ENCODE measurements at regions not wholly inside any gene's neighbourhood (a gene's known extent, or its start where the extent isn't known, plus 50 kb on each side); places are given as distances from the start of the nearest gene placed in this dataset.
A peak's percentile ranks its signal among the peaks of the same experiment; 100 is the strongest.

- TF ChIP-seq TEAD4 (IDR thresholded peaks at IDR 0.05): no peak
- no peak for TF ChIP-seq EGR1 (IDR thresholded peaks at IDR 0.05)
- no peak for TF ChIP-seq RAD21 (IDR thresholded peaks at IDR 0.05; ENCODE audit: low read depth)
- no peak for TF ChIP-seq TAF1 (IDR thresholded peaks at IDR 0.05; ENCODE audit: low read depth)
- no peak for TF ChIP-seq CEBPB (IDR thresholded peaks at IDR 0.05)
- TF ChIP-seq NFIC (IDR thresholded peaks at IDR 0.05): no peak
- no peak for TF ChIP-seq EP300 (IDR thresholded peaks at IDR 0.05; ENCODE audit: borderline replicate concordance)
- no peak for TF ChIP-seq FOXM1 (IDR thresholded peaks at IDR 0.05; ENCODE audit: borderline replicate concordance, low read depth)
- no peak for TF ChIP-seq CREB1 (IDR thresholded peaks at IDR 0.05; ENCODE audit: low read depth)
- no peak for TF ChIP-seq YY1 (IDR thresholded peaks at IDR 0.05; ENCODE audit: low read depth)
- TF ChIP-seq ZBTB7A (IDR thresholded peaks at IDR 0.05; ENCODE audit: low read depth): no peak
- no peak for TF ChIP-seq REST (IDR thresholded peaks at IDR 0.05; ENCODE audit: low read depth)
- no peak for TF ChIP-seq MAX (IDR thresholded peaks at IDR 0.05)
Observed at GRCh38 chr5:28957450-28957849, 1919.1 kb upstream of the CDH9 start.

GRCh38 chr5:28954074-28954473 is 1915.7 kb upstream of the CDH9 start:
- no peak for TF ChIP-seq FOXM1 (IDR thresholded peaks at IDR 0.05; ENCODE audit: borderline replicate concordance, low read depth)
- TF ChIP-seq EP300 (IDR thresholded peaks at IDR 0.05; ENCODE audit: borderline replicate concordance): peak; percentile 35; the same call in 1 of the 2 replicates
- TF ChIP-seq CEBPB (IDR thresholded peaks at IDR 0.05): no peak
- no peak for TF ChIP-seq TCF12 (IDR thresholded peaks at IDR 0.05; ENCODE audit: low read depth)
- TF ChIP-seq USF1 (IDR thresholded peaks at IDR 0.05): no peak
- TF ChIP-seq ZBTB7A (IDR thresholded peaks at IDR 0.05; ENCODE audit: low read depth): no peak
- TF ChIP-seq REST (IDR thresholded peaks at IDR 0.05; ENCODE audit: low read depth): no peak
- 0 out of 2 replicates have a peak, but pooled peaks have one; percentile 31 for TF ChIP-seq YY1 (IDR thresholded peaks at IDR 0.05; ENCODE audit: low read depth)
- no peak for TF ChIP-seq NFIC (IDR thresholded peaks at IDR 0.05)
- no peak for TF ChIP-seq TAF1 (IDR thresholded peaks at IDR 0.05; ENCODE audit: low read depth)
- no peak for TF ChIP-seq EGR1 (IDR thresholded peaks at IDR 0.05)
- TF ChIP-seq CREB1 (IDR thresholded peaks at IDR 0.05; ENCODE audit: low read depth): no peak
- TF ChIP-seq MAX (IDR thresholded peaks at IDR 0.05): no peak
- TF ChIP-seq RAD21 (IDR thresholded peaks at IDR 0.05; ENCODE audit: low read depth): no peak
- peak; percentile 45 for TF ChIP-seq TEAD4 (IDR thresholded peaks at IDR 0.05)

- TF ChIP-seq TAF1 (IDR thresholded peaks at IDR 0.05; ENCODE audit: low read depth) (no peak), USF1 (IDR thresholded peaks at IDR 0.05) (no peak), RAD21 (IDR thresholded peaks at IDR 0.05; ENCODE audit: low read depth) (no peak), CREB1 (IDR thresholded peaks at IDR 0.05; ENCODE audit: low read depth) (no peak), REST (IDR thresholded peaks at IDR 0.05; ENCODE audit: low read depth) (no peak), ZBTB7A (IDR thresholded peaks at IDR 0.05; ENCODE audit: low read depth) (no peak), FOXM1 (IDR thresholded peaks at IDR 0.05; ENCODE audit: borderline replicate concordance, low read depth) (no peak), EGR1 (IDR thresholded peaks at IDR 0.05) (no peak)
Observed at GRCh38 chr5:28947865-28948264, 1909.5 kb upstream of the CDH9 start.

- TF ChIP-seq EP300 (IDR thresholded peaks at IDR 0.05; ENCODE audit: borderline replicate concordance): no peak
- TF ChIP-seq CEBPB (IDR thresholded peaks at IDR 0.05): no peak
- TF ChIP-seq ZBTB7A (IDR thresholded peaks at IDR 0.05; ENCODE audit: low read depth): no peak
- TF ChIP-seq REST (IDR thresholded peaks at IDR 0.05; ENCODE audit: low read depth): no peak
- no peak for TF ChIP-seq TCF12 (IDR thresholded peaks at IDR 0.05; ENCODE audit: low read depth)
- TF ChIP-seq FOXM1 (IDR thresholded peaks at IDR 0.05; ENCODE audit: borderline replicate concordance, low read depth): no peak
- TF ChIP-seq RAD21 (IDR thresholded peaks at IDR 0.05; ENCODE audit: low read depth): no peak
- no peak for TF ChIP-seq YY1 (IDR thresholded peaks at IDR 0.05; ENCODE audit: low read depth)
- TF ChIP-seq NFIC (IDR thresholded peaks at IDR 0.05): no peak
- no peak for TF ChIP-seq USF1 (IDR thresholded peaks at IDR 0.05)
- TF ChIP-seq MAX (IDR thresholded peaks at IDR 0.05): no peak
- TF ChIP-seq CREB1 (IDR thresholded peaks at IDR 0.05; ENCODE audit: low read depth): no peak
- no peak for TF ChIP-seq EGR1 (IDR thresholded peaks at IDR 0.05)
- TF ChIP-seq TEAD4 (IDR thresholded peaks at IDR 0.05): no peak
- TF ChIP-seq TAF1 (IDR thresholded peaks at IDR 0.05; ENCODE audit: low read depth): no peak
Observed at GRCh38 chr5:28945859-28946258, 1907.5 kb upstream of the CDH9 start.

Measured in Ishikawa (cell line).